H1 (cell line): ENCODE measurements at regions not wholly inside any gene's neighbourhood (a gene's known extent, or its start where the extent isn't known, plus 50 kb on each side); places are given as distances from the start of the nearest gene placed in this dataset.

Experiments used
- CBX8 ChIP-seq: fragments of 300-800, 300-1000 bp; sonication (generic); IDR thresholded peaks from 2 replicates; pipeline ENCODE4 v1.7.1; 2016; ENCODE audit warnings: low read depth, low read length, borderline replicate concordance
- POLR2A ChIP-seq, 2 experiments: IDR thresholded peaks; 1 replicate in 1 of 2; 2 replicates in 1 of 2; pipeline ENCODE4 v1.6.1; 2011; ENCODE audit warnings: low read depth in 2 of 2, low read length in 2 of 2, mild to moderate bottlenecking in 2 of 2; ENCODE audit errors: control extremely low read depth in 1 of 2
- SAP30 ChIP-seq: fragments of 300-600 bp; sonication (generic); IDR thresholded peaks from 2 replicates; pipeline ENCODE4 v1.7.1; 2012; ENCODE audit warnings: low read length, moderate library complexity, mild to moderate bottlenecking, inconsistent platforms; ENCODE audit not compliant: insufficient read depth, insufficient replicate concordance
- SIRT6 ChIP-seq: IDR thresholded peaks from one replicate; pipeline ENCODE4 v1.7.1; 2012; ENCODE audit warnings: low read length, inconsistent platforms
- YY1 ChIP-seq: IDR thresholded peaks from 2 replicates; pipeline ENCODE4 v1.6.1; 2011; ENCODE audit warnings: low read depth, mild to moderate bottlenecking, low read length

GRCh38 chr11:25658916-25659315 is 673.0 kb upstream of the ANO3 start (continued):
- TF ChIP-seq SAP30 (no peak), CBX8 (no peak), POLR2A (IDR thresholded peaks at IDR 0.05; ENCODE audit: control extremely low read depth in 1 of 2, low read depth in 2 of 2, low read length in 2 of 2) (no peak), YY1 (no peak), SIRT6 (no peak)
